ENCODE measurements at regions not wholly inside any gene's neighbourhood (a gene's known extent, or its start where the extent isn't known, plus 50 kb on each side); places are given as distances from the start of the nearest gene placed in this dataset.

- Mint-ChIP-seq H3K36me3 (ENCODE audit: insufficient read depth, unreplicated experiment) (no peaks in the 10 kb centered on the region), H3K27ac (ENCODE audit: unreplicated experiment) (no peak overlapping the region), H3K27me3 (ENCODE audit: unreplicated experiment) (peaks cover 35% of the 10 kb centered on the region), H3K9me3 (ENCODE audit: low read depth, unreplicated experiment) (no peaks in the 10 kb centered on the region), H3K4me3 (ENCODE audit: low read depth, unreplicated experiment) (no peak overlapping the region), H3K4me1 (ENCODE audit: low read depth, unreplicated experiment) (no peaks in the 10 kb centered on the region)
- DNase-seq, result no peak
- CTCF ChIA-PET, result no interaction called here
- intact Hi-C loops (cut with micrococcal nuclease; ENCODE audit: unreplicated experiment), result no loop called here
- TF ChIP-seq, protein P1, sequence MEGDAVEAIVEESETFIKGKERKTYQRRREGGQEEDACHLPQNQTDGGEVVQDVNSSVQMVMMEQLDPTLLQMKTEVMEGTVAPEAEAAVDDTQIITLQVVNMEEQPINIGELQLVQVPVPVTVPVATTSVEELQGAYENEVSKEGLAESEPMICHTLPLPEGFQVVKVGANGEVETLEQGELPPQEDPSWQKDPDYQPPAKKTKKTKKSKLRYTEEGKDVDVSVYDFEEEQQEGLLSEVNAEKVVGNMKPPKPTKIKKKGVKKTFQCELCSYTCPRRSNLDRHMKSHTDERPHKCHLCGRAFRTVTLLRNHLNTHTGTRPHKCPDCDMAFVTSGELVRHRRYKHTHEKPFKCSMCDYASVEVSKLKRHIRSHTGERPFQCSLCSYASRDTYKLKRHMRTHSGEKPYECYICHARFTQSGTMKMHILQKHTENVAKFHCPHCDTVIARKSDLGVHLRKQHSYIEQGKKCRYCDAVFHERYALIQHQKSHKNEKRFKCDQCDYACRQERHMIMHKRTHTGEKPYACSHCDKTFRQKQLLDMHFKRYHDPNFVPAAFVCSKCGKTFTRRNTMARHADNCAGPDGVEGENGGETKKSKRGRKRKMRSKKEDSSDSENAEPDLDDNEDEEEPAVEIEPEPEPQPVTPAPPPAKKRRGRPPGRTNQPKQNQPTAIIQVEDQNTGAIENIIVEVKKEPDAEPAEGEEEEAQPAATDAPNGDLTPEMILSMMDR (IDR thresholded peaks at IDR 0.05; ENCODE audit: unreplicated experiment), result no peak
- BruUV-seq (replicated peaks), result no TSS peak
Observed at GRCh38 chr9:86662890-86663468, 284.3 kb downstream of the GAS1 start.

- Mint-ChIP-seq H3K27ac (ENCODE audit: unreplicated experiment) (no peak overlapping the region), H3K4me3 (ENCODE audit: low read depth, unreplicated experiment) (no peak overlapping the region), H3K36me3 (ENCODE audit: insufficient read depth, unreplicated experiment) (no peaks in the 10 kb centered on the region), H3K4me1 (ENCODE audit: low read depth, unreplicated experiment) (no peaks in the 10 kb centered on the region), H3K9me3 (ENCODE audit: low read depth, unreplicated experiment) (no peaks in the 10 kb centered on the region), H3K27me3 (ENCODE audit: unreplicated experiment) (peaks cover 28% of the 10 kb centered on the region)
- TF ChIP-seq, protein P1 (IDR thresholded peaks at IDR 0.05; ENCODE audit: unreplicated experiment), result no peak
- DNase-seq, result no peak
- BruUV-seq (replicated peaks), result no TSS peak
- intact Hi-C loops (cut with micrococcal nuclease; ENCODE audit: unreplicated experiment), result no loop called here
- CTCF ChIA-PET, result no interaction called here
Observed at GRCh38 chr9:86660146-86660943, 287.0 kb downstream of the GAS1 start.

GRCh38 chr9:86659413-86660046, 287.8 kb downstream of the GAS1 start:
- H3K4me3 Mint-ChIP-seq (ENCODE audit: low read depth, unreplicated experiment), result no peak overlapping the region
- TF ChIP-seq, protein P1 (IDR thresholded peaks at IDR 0.05; ENCODE audit: unreplicated experiment), result no peak
- no peak overlapping the region for H3K27ac Mint-ChIP-seq (ENCODE audit: unreplicated experiment)
- H3K36me3 Mint-ChIP-seq (ENCODE audit: insufficient read depth, unreplicated experiment), result no peaks in the 10 kb centered on the region
- intact Hi-C loops (cut with micrococcal nuclease; ENCODE audit: unreplicated experiment), result no loop called here
- no peaks in the 10 kb centered on the region for H3K4me1 Mint-ChIP-seq (ENCODE audit: low read depth, unreplicated experiment)
- no peaks in the 10 kb centered on the region for H3K9me3 Mint-ChIP-seq (ENCODE audit: low read depth, unreplicated experiment)
- DNase-seq, result no peak
- peaks cover 20% of the 10 kb centered on the region for H3K27me3 Mint-ChIP-seq (ENCODE audit: unreplicated experiment)
- CTCF ChIA-PET, result no interaction called here
- no TSS peak for BruUV-seq (replicated peaks)

GRCh38 chr9:86655147-86655546, 292.2 kb downstream of the GAS1 start:
- H3K36me3 Mint-ChIP-seq (ENCODE audit: insufficient read depth, unreplicated experiment), result no peaks in the 10 kb centered on the region
- no peaks in the 10 kb centered on the region for H3K9me3 Mint-ChIP-seq (ENCODE audit: low read depth, unreplicated experiment)
- TF ChIP-seq, protein P1 (IDR thresholded peaks at IDR 0.05; ENCODE audit: unreplicated experiment), result no peak
- CTCF ChIA-PET, result no interaction called here
- no TSS peak for BruUV-seq (replicated peaks)
- intact Hi-C loops (cut with micrococcal nuclease; ENCODE audit: unreplicated experiment), result no loop called here
- no peaks in the 10 kb centered on the region for H3K4me1 Mint-ChIP-seq (ENCODE audit: low read depth, unreplicated experiment)
- no peak overlapping the region for H3K27ac Mint-ChIP-seq (ENCODE audit: unreplicated experiment)
- DNase-seq, result no peak
- H3K4me3 Mint-ChIP-seq (ENCODE audit: low read depth, unreplicated experiment), result no peak overlapping the region
- peaks cover 17% of the 10 kb centered on the region for H3K27me3 Mint-ChIP-seq (ENCODE audit: unreplicated experiment)
